ENCODE measurements at regions not wholly inside any gene's neighbourhood (a gene's known extent, or its start where the extent isn't known, plus 50 kb on each side); places are given as distances from the start of the nearest gene placed in this dataset.

DNA sequence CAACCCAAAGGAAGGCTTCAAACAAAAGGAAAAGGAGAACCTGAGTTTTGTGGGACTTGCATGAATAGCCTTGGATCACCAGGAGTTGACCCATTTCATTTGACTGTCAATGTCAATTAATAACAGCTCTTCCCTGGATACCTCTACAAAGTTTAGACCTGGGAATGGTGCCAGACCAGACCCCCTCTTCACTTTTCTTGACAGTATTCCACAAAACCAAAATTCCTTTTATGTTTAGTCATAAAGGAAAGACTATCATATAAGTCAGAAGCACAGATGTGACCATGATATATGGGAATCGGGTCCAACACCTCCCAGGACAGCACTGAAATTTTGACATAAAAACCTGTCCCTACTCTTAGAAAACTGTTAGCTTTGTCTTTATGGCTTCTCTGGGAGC, 191.8 kb downstream of the LYPLAL1 start:
- ATAC-seq (no peak), DNase-seq (ENCODE audit: low read depth, low spot score) (no peak)
- Histone ChIP-seq H3K9me3 (ENCODE audit: control insufficient read depth in 1 of 2, insufficient read depth in 1 of 2, low read depth in 1 of 2, low read length in 2 of 2) (no peaks in the 10 kb centered on the region), H2AFZ (ENCODE audit: low read depth, low read length, poor library complexity, severe bottlenecking) (no peak overlapping the region), H4K20me1 (ENCODE audit: insufficient read depth) (no peaks in the 10 kb centered on the region), H3K36me3 (ENCODE audit: control insufficient read depth in 1 of 2, insufficient read depth in 2 of 2, low read length in 2 of 2) (no peaks in the 10 kb centered on the region), H3K27ac (ENCODE audit: low read depth, low read length) (no peak overlapping the region), H3K9me2 (ENCODE audit: insufficient read depth) (no peaks in the 10 kb centered on the region), H3K4me1 (ENCODE audit: control insufficient read depth in 1 of 2, insufficient read depth in 2 of 2, low read length in 2 of 2) (no peaks in the 10 kb centered on the region), H3K27me3 (ENCODE audit: insufficient read depth, low read length) (no peaks in the 10 kb centered on the region), H3K79me2 (ENCODE audit: insufficient read depth, low read length) (no peaks in the 10 kb centered on the region), H3K4me3 (replicated peaks in 1 of 2; ENCODE audit: low read depth in 1 of 2, low read length in 2 of 2) (no peak overlapping the region), H3K9ac (ENCODE audit: low read length) (no peak overlapping the region), H3K4me2 (ENCODE audit: low read length) (no peak overlapping the region)
- intact Hi-C loops (cut with micrococcal nuclease) = no loop called here
- CTCF ChIA-PET = no interaction called here
- POLR2A ChIA-PET = no interaction called here
- TF ChIP-seq ZFX (IDR thresholded peaks at IDR 0.05) (no peak), POLR2AphosphoS5 (IDR thresholded peaks at IDR 0.05; ENCODE audit: low read depth, low read length) (no peak), CBX3 (IDR thresholded peaks at IDR 0.05; ENCODE audit: low read depth) (no peak), SP1 (IDR thresholded peaks at IDR 0.05; ENCODE audit: low read depth) (no peak), RAD21 (IDR thresholded peaks at IDR 0.05; ENCODE audit: low read depth) (no peak), EZH2phosphoT487 (IDR thresholded peaks at IDR 0.05; ENCODE audit: borderline replicate concordance) (no peak), FOSL1 (IDR thresholded peaks at IDR 0.05; ENCODE audit: low read depth) (no peak), ELF1 (IDR thresholded peaks at IDR 0.05; ENCODE audit: borderline replicate concordance, low read depth) (no peak), TCF7L2 (IDR thresholded peaks at IDR 0.05; ENCODE audit: borderline replicate concordance, extremely low read depth, insufficient read depth, insufficient read length) (no peak)
- TF ChIP-seq, protein P1, sequence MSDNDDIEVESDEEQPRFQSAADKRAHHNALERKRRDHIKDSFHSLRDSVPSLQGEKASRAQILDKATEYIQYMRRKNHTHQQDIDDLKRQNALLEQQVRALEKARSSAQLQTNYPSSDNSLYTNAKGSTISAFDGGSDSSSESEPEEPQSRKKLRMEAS (IDR thresholded peaks at IDR 0.05) = no peak
- BruUV-seq (replicated peaks) = no TSS peak
- RAD21 ChIA-PET (ENCODE audit: low non-redundant PET in 1 of 2, low total read pairs in 2 of 2, uncharacterized antibody in 2 of 2, unreplicated experiment in 2 of 2) = no interaction called here

DNA sequence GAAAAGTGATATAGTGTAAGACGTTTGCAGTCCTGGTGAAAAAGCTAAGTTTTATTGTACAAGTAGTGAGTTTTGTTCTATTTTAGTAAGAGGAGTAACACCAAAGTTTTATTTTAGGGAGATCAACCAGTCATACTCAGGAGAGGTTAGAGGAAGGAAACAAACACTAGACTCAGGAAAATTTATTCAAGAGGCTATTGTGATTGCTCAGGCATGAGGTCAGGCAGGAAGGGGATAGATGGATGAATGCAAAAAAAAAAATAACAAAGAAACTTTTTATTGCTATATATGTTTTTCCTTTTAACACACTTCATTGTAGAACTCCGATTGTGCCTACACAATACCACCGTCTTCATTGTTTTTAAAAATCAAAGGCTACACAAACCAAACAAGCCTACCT, 189.0 kb downstream of the LYPLAL1 start:
- Histone ChIP-seq H3K36me3 (ENCODE audit: control insufficient read depth in 1 of 2, insufficient read depth in 2 of 2, low read length in 2 of 2) (no peaks in the 10 kb centered on the region), H3K4me3 (replicated peaks in 1 of 2; ENCODE audit: low read depth in 1 of 2, low read length in 2 of 2) (no peak overlapping the region), H3K4me2 (ENCODE audit: low read length) (no peak overlapping the region), H3K9me3 (ENCODE audit: control insufficient read depth in 1 of 2, insufficient read depth in 1 of 2, low read depth in 1 of 2, low read length in 2 of 2) (no peaks in the 10 kb centered on the region), H3K4me1 (ENCODE audit: control insufficient read depth in 1 of 2, insufficient read depth in 2 of 2, low read length in 2 of 2) (no peaks in the 10 kb centered on the region), H3K27me3 (ENCODE audit: insufficient read depth, low read length) (no peaks in the 10 kb centered on the region), H3K9ac (ENCODE audit: low read length) (no peak overlapping the region), H3K27ac (ENCODE audit: low read depth, low read length) (no peak overlapping the region), H2AFZ (ENCODE audit: low read depth, low read length, poor library complexity, severe bottlenecking) (no peak overlapping the region), H3K79me2 (ENCODE audit: insufficient read depth, low read length) (no peaks in the 10 kb centered on the region), H4K20me1 (ENCODE audit: insufficient read depth) (no peaks in the 10 kb centered on the region), H3K9me2 (ENCODE audit: insufficient read depth) (no peaks in the 10 kb centered on the region)
- intact Hi-C loops (cut with micrococcal nuclease) = no loop called here
- CTCF ChIA-PET = no interaction called here
- no peak for ATAC-seq
- RAD21 ChIA-PET (ENCODE audit: low non-redundant PET in 1 of 2, low total read pairs in 2 of 2, uncharacterized antibody in 2 of 2, unreplicated experiment in 2 of 2) = no interaction called here
- no peak for DNase-seq (ENCODE audit: low read depth, low spot score)
- POLR2A ChIA-PET = no interaction called here
- no TSS peak for BruUV-seq (replicated peaks)
- TF ChIP-seq, protein P1 (IDR thresholded peaks at IDR 0.05) = no peak
- TF ChIP-seq ELF1 (IDR thresholded peaks at IDR 0.05; ENCODE audit: borderline replicate concordance, low read depth) (no peak), EZH2phosphoT487 (IDR thresholded peaks at IDR 0.05; ENCODE audit: borderline replicate concordance) (no peak), ZNF274 (IDR thresholded peaks at IDR 0.05; ENCODE audit: low read depth, low read length) (no peak), TCF7L2 (IDR thresholded peaks at IDR 0.05; ENCODE audit: borderline replicate concordance, extremely low read depth, insufficient read depth, insufficient read length) (no peak), EZH2 (IDR thresholded peaks at IDR 0.05) (no peak), ZFX (IDR thresholded peaks at IDR 0.05) (no peak), POLR2A (IDR thresholded peaks at IDR 0.05; ENCODE audit: borderline replicate concordance, extremely low read depth, insufficient read depth, insufficient read length) (no peak), CEBPB (IDR thresholded peaks at IDR 0.05; ENCODE audit: low read depth) (no peak), SP1 (IDR thresholded peaks at IDR 0.05; ENCODE audit: low read depth) (no peak), SIN3A (IDR thresholded peaks at IDR 0.05; ENCODE audit: low read depth) (no peak)
- TF ChIP-seq, protein P2, sequence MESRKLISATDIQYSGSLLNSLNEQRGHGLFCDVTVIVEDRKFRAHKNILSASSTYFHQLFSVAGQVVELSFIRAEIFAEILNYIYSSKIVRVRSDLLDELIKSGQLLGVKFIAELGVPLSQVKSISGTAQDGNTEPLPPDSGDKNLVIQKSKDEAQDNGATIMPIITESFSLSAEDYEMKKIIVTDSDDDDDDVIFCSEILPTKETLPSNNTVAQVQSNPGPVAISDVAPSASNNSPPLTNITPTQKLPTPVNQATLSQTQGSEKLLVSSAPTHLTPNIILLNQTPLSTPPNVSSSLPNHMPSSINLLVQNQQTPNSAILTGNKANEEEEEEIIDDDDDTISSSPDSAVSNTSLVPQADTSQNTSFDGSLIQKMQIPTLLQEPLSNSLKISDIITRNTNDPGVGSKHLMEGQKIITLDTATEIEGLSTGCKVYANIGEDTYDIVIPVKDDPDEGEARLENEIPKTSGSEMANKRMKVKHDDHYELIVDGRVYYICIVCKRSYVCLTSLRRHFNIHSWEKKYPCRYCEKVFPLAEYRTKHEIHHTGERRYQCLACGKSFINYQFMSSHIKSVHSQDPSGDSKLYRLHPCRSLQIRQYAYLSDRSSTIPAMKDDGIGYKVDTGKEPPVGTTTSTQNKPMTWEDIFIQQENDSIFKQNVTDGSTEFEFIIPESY (IDR thresholded peaks at IDR 0.05; ENCODE audit: extremely low read depth, insufficient replicate concordance, low read length) = no peak

All from HCT116 (cell line).